Caco-2 (cell line): ENCODE measurements at regions not wholly inside any gene's neighbourhood (a gene's known extent, or its start where the extent isn't known, plus 50 kb on each side); places are given as distances from the start of the nearest gene placed in this dataset.
"Not testable (repeated sequence)": the region's sequence is repeated elsewhere in the genome, so short reads cannot be mapped to it uniquely, and the experiment has no call there.

Experiments used
- BruUV-seq: library from RNA; stranded (reverse); fragments of 400-500 nt; replicated peaks from 2 replicates; lab custom pipeline; 2021; lab: Mats Ljungman, UMichigan
- CTCF ChIA-PET: fragments of 300-600 bp; sonication (Branson Sonifier 250); formaldehyde crosslinking; loops from one replicate; lab custom pipeline; 2022; ENCODE audit warnings: antibody characterized with exemption; lab: Charles Lee
- POLR2A ChIA-PET: fragments of 300-600 bp; sonication (Branson Sonifier 250); formaldehyde crosslinking; loops from one replicate; lab custom pipeline; 2022; ENCODE audit warnings: antibody characterized with exemption; lab: Charles Lee
- DNase-seq, 2 experiments: peaks; one replicate each; pipeline versions ENCODE4 v3.0.0 to v3.0.0-alpha.2; 2020 to 2022
- H3K27me3 ChIP-seq: replicated peaks from 2 replicates; pipeline ENCODE4 v1.6.0; 2011; ENCODE audit warnings: low read length; ENCODE audit not compliant: control insufficient read depth, insufficient read depth
- H3K36me3 ChIP-seq: 2 replicates; pipeline ENCODE4 v1.5.1; 2011; ENCODE audit warnings: low read length; ENCODE audit not compliant: control insufficient read depth, insufficient read depth
- H3K4me1 ChIP-seq: fragments of 250-450 bp; sonication (Bioruptor Pico); 2 replicates; pipeline ENCODE4 v1.5.1; 2020; ENCODE audit warnings: mild to moderate bottlenecking
- H3K4me3 ChIP-seq: 2 replicates; pipeline ENCODE4 v1.5.1; 2011; ENCODE audit warnings: low read depth, mild to moderate bottlenecking, control low read depth, low read length
- H3K9me3 ChIP-seq: fragments of 250-450 bp; sonication (Bioruptor Pico); 2 replicates; pipeline ENCODE4 v1.5.1; 2020; ENCODE audit warnings: mild to moderate bottlenecking, moderate library complexity
- H3K27ac Mint-ChIP-seq: one replicate; pipeline ENCODE4 v1.8.0; 2022; ENCODE audit warnings: mixed read lengths; ENCODE audit not compliant: unreplicated experiment
- H3K27me3 Mint-ChIP-seq: one replicate; pipeline ENCODE4 v1.8.0; 2022; ENCODE audit warnings: mixed read lengths; ENCODE audit not compliant: insufficient read depth, unreplicated experiment
- H3K36me3 Mint-ChIP-seq: one replicate; pipeline ENCODE4 v1.8.0; 2022; ENCODE audit warnings: mild to moderate bottlenecking, mixed read lengths; ENCODE audit not compliant: insufficient read depth, unreplicated experiment
- H3K4me1 Mint-ChIP-seq: one replicate; pipeline ENCODE4 v1.8.0; 2022; ENCODE audit warnings: low read depth, mixed read lengths; ENCODE audit not compliant: unreplicated experiment
- H3K4me3 Mint-ChIP-seq: one replicate; pipeline ENCODE4 v1.8.0; 2022; ENCODE audit warnings: mild to moderate bottlenecking, moderate library complexity, mixed read lengths; ENCODE audit not compliant: unreplicated experiment
- H3K9me3 Mint-ChIP-seq: one replicate; pipeline ENCODE4 v1.8.0; 2022; ENCODE audit warnings: mixed read lengths; ENCODE audit not compliant: unreplicated experiment
- CTCF ChIP-seq, 2 experiments: fragments of 200-600 bp in 1 of 2; IDR thresholded peaks; 1 replicate in 1 of 2; 2 replicates in 1 of 2; pipeline versions ENCODE4 v1.5.1 to v1.8.0; 2011 to 2022; ENCODE audit warnings: antibody characterized with exemption in 1 of 2, control low read depth in 1 of 2, inconsistent platforms in 1 of 2, low read depth in 1 of 2, low read length in 1 of 2, mild to moderate bottlenecking in 1 of 2, moderate library complexity in 1 of 2; ENCODE audit not compliant: insufficient read depth in 1 of 2, severe bottlenecking in 1 of 2, unreplicated experiment in 1 of 2
- intact Hi-C: fragments of 100-400 bp; cut with micrococcal nuclease; formaldehyde crosslinking; loops from one replicate; pipeline ENCODE4 v1.10.0; 2022; ENCODE audit not compliant: unreplicated experiment

DNA sequence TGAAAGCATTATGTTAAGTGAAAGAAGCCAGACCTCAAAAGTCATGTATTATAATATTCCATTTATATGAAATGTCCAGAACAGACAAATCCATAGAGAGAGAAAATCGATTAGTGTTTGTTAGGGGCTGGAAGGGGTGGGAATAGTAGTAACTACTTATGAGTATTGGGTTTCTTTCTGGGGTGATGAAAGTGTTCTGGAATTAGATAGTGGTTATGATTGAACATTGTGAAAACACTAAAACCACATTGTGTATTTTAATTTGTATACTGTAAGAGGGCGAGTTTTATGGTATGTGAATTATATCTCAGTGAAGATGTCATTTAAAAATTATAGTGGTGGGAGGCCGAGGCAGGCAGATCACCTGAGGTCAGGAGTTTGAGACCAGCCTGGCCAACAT lies 52.0 kb upstream of the KIF13A start:
- no peaks in the 10 kb centered on the region for H3K9me3 Mint-ChIP-seq
- no peaks in the 10 kb centered on the region for H3K27me3 Mint-ChIP-seq
- no peak overlapping the region for H3K4me3 Mint-ChIP-seq
- no peak for DNase-seq
- Histone ChIP-seq H3K36me3 (no peaks in the 10 kb centered on the region), H3K27me3 (no peaks in the 10 kb centered on the region), H3K4me3 (no peak overlapping the region), H3K4me1 (peaks cover 7% of the 10 kb centered on the region), H3K9me3 (no peaks in the 10 kb centered on the region)
- peaks cover 4% of the 10 kb centered on the region for H3K36me3 Mint-ChIP-seq
- CTCF ChIA-PET = no interaction called here
- no peak overlapping the region for H3K27ac Mint-ChIP-seq
- intact Hi-C loops = no loop called here
- BruUV-seq = no TSS peak
- peaks cover 14% of the 10 kb centered on the region for H3K4me1 Mint-ChIP-seq
- no peak for TF ChIP-seq CTCF (IDR thresholded peaks at IDR 0.05; ENCODE audit: insufficient read depth in 1 of 2, low read depth in 1 of 2, low read length in 1 of 2, severe bottlenecking in 1 of 2, unreplicated experiment in 1 of 2)
- POLR2A ChIA-PET = no interaction called here

GRCh38 chr6:18038235-18038634 lies 50.8 kb upstream of the KIF13A start:
- CTCF ChIA-PET, BruUV-seq, H3K4me1 ChIP-seq, H3K9me3 ChIP-seq, H3K36me3 Mint-ChIP-seq, intact Hi-C loops, H3K36me3 ChIP-seq, H3K9me3 Mint-ChIP-seq, POLR2A ChIA-PET, DNase-seq, H3K27ac Mint-ChIP-seq, H3K27me3 Mint-ChIP-seq, H3K4me3 Mint-ChIP-seq, H3K27me3 ChIP-seq, H3K4me3 ChIP-seq: not testable (repeated sequence)
- H3K4me1 Mint-ChIP-seq = peaks cover 13% of the 10 kb centered on the region
